Astrocyte (in vitro differentiated cells and primary cell): ENCODE measurements at regions not wholly inside any gene's neighbourhood (a gene's known extent, or its start where the extent isn't known, plus 50 kb on each side); places are given as distances from the start of the nearest gene placed in this dataset.
"Not testable (repeated sequence)": the region's sequence is repeated elsewhere in the genome, so short reads cannot be mapped to it uniquely, and the experiment has no call there.

Experiments used
- DNase-seq: peaks from one replicate; pipeline ENCODE4 v3.0.0-alpha.2; 2010; ENCODE audit warnings: low read depth
- FAIRE-seq: peaks from 2 replicates; lab custom pipeline; 2011; peaks lifted over from hg19 to GRCh38; lab: Jason Lieb, UNC
- H2AFZ ChIP-seq: 2 replicates; pipeline ENCODE4 v1.6.0; 2012; ENCODE audit warnings: low read depth, low read length, inconsistent platforms
- H3K27ac ChIP-seq: 2 replicates; pipeline ENCODE4 v1.5.1; 2011; ENCODE audit warnings: low read depth, low read length, inconsistent platforms
- H3K27me3 ChIP-seq: 2 replicates; pipeline ENCODE4 v1.6.0; 2011; ENCODE audit warnings: low read length, inconsistent platforms; ENCODE audit not compliant: insufficient read depth
- H3K36me3 ChIP-seq: 2 replicates; pipeline ENCODE4 v1.5.1; 2011; ENCODE audit warnings: low read length, inconsistent platforms; ENCODE audit not compliant: insufficient read depth
- H3K4me1 ChIP-seq: 2 replicates; pipeline ENCODE4 v1.5.1; 2011; ENCODE audit warnings: low read length, inconsistent platforms; ENCODE audit not compliant: insufficient read depth
- H3K4me2 ChIP-seq: 2 replicates; pipeline ENCODE4 v1.6.0; 2012; ENCODE audit warnings: low read length, inconsistent platforms
- H3K4me3 ChIP-seq: 2 replicates; pipeline ENCODE4 v1.5.1; 2011; ENCODE audit warnings: low read depth, mild to moderate bottlenecking, low read length, inconsistent platforms; ENCODE audit not compliant: insufficient read depth
- H3K79me2 ChIP-seq: 2 replicates; pipeline ENCODE4 v1.6.0; 2012; ENCODE audit warnings: mild to moderate bottlenecking, low read length, inconsistent platforms; ENCODE audit not compliant: insufficient read depth
- H3K9ac ChIP-seq: 2 replicates; pipeline ENCODE4 v1.6.0; 2012; ENCODE audit warnings: mild to moderate bottlenecking, low read length, inconsistent platforms
- H3K9me3 ChIP-seq: 2 replicates; pipeline ENCODE4 v1.5.1; 2012; ENCODE audit warnings: low read depth, mild to moderate bottlenecking, low read length, inconsistent platforms; ENCODE audit not compliant: insufficient read depth
- H4K20me1 ChIP-seq: 2 replicates; pipeline ENCODE4 v1.6.0; 2012; ENCODE audit warnings: low read length, inconsistent platforms; ENCODE audit not compliant: insufficient read depth
- H3K27ac Mint-ChIP-seq: one replicate; pipeline ENCODE4 v1.8.0; 2021; ENCODE audit warnings: mild to moderate bottlenecking, mixed read lengths; ENCODE audit not compliant: unreplicated experiment
- H3K27me3 Mint-ChIP-seq: one replicate; pipeline ENCODE4 v1.8.0; 2021; ENCODE audit warnings: low read depth, mixed read lengths; ENCODE audit not compliant: unreplicated experiment
- H3K36me3 Mint-ChIP-seq: one replicate; pipeline ENCODE4 v1.8.0; 2021; ENCODE audit warnings: low read depth, mixed read lengths; ENCODE audit not compliant: unreplicated experiment
- H3K4me1 Mint-ChIP-seq: one replicate; pipeline ENCODE4 v1.8.0; 2021; ENCODE audit warnings: low read depth, mixed read lengths; ENCODE audit not compliant: unreplicated experiment
- H3K4me3 Mint-ChIP-seq: one replicate; pipeline ENCODE4 v1.8.0; 2021; ENCODE audit warnings: mild to moderate bottlenecking, moderate library complexity, mixed read lengths; ENCODE audit not compliant: unreplicated experiment
- H3K9me3 Mint-ChIP-seq: one replicate; pipeline ENCODE4 v1.8.0; 2021; ENCODE audit warnings: mild to moderate bottlenecking, mixed read lengths; ENCODE audit not compliant: unreplicated experiment
- EZH2 ChIP-seq: IDR thresholded peaks from 2 replicates; pipeline ENCODE4 v1.6.1; 2012; ENCODE audit warnings: mild to moderate bottlenecking, low read length, inconsistent platforms; ENCODE audit not compliant: insufficient read depth
- TF ChIP-seq, protein P1 (sequence below): IDR thresholded peaks from 2 replicates; pipeline ENCODE4 v1.5.1; 2011; ENCODE audit warnings: low read depth, mild to moderate bottlenecking, inconsistent platforms, low read length, moderate library complexity; ENCODE audit not compliant: insufficient read depth

DNA sequence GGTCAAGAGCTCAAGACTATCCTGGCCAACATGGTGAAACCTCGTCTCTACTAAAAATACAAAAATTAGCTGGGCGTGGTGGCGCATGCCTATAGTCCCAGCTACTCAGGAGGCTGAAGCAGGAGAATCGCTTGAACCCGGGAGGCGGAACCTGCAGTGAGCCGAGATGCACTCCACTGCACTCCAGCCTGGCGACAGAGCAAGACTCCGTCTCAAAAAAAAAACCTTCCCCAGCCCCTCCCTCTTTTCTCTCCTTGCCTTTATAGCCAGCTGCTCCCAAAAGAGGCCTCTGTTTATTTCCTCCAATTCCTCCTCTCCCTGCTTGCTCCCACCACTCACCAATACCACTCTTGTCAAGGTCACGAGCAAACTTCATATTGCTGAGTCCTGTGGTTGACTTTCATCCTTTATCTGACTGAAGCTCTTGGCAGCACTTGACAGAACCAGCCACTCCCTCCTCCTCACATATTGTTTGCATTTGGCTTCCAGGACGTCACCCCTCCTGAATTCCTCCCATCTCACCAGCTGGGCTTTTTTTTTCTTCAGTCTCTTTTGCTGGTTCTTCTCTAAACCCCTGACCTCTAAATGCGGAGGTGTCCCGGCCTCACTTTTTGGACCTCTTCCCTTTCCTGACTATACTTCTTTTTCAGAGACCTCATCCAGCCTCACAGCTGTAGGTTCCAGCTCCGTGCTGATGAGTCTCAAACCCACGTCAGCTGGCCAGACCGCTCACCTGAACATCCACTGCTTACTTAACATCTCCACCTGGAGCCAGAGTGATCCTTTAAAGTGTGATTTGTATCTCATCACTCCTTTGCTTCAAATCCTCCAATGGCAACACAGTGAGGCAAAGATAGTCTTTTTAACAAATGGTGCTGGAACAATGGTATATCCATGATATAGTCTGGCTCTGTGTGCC lies 84.6 kb upstream of the CAB39 start:
- Histone ChIP-seq H4K20me1 (no peaks in the 10 kb centered on the region), H3K79me2 (no peaks in the 10 kb centered on the region), H3K4me2 (peak overlapping the region; percentile 40), H2AFZ (peak overlapping the region; percentile 50), H3K9me3 (no peaks in the 10 kb centered on the region), H3K27ac (no peak overlapping the region), H3K4me1 (peaks cover 6% of the 10 kb centered on the region), H3K36me3 (no peaks in the 10 kb centered on the region), H3K27me3 (no peaks in the 10 kb centered on the region), H3K9ac (no peak overlapping the region), H3K4me3 (no peak overlapping the region)
- DNase-seq (peak; percentile 78), FAIRE-seq (no peak)
- H3K27ac Mint-ChIP-seq, result no peak overlapping the region
- TF ChIP-seq, protein P1, sequence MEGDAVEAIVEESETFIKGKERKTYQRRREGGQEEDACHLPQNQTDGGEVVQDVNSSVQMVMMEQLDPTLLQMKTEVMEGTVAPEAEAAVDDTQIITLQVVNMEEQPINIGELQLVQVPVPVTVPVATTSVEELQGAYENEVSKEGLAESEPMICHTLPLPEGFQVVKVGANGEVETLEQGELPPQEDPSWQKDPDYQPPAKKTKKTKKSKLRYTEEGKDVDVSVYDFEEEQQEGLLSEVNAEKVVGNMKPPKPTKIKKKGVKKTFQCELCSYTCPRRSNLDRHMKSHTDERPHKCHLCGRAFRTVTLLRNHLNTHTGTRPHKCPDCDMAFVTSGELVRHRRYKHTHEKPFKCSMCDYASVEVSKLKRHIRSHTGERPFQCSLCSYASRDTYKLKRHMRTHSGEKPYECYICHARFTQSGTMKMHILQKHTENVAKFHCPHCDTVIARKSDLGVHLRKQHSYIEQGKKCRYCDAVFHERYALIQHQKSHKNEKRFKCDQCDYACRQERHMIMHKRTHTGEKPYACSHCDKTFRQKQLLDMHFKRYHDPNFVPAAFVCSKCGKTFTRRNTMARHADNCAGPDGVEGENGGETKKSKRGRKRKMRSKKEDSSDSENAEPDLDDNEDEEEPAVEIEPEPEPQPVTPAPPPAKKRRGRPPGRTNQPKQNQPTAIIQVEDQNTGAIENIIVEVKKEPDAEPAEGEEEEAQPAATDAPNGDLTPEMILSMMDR, result no peak
- TF ChIP-seq EZH2, result no peak
- H3K9me3 Mint-ChIP-seq, result peaks cover 8% of the 10 kb centered on the region
- no peaks in the 10 kb centered on the region for H3K4me1 Mint-ChIP-seq
- H3K4me3 Mint-ChIP-seq, result no peak overlapping the region
- peaks cover 6% of the 10 kb centered on the region for H3K27me3 Mint-ChIP-seq
- no peaks in the 10 kb centered on the region for H3K36me3 Mint-ChIP-seq

DNA sequence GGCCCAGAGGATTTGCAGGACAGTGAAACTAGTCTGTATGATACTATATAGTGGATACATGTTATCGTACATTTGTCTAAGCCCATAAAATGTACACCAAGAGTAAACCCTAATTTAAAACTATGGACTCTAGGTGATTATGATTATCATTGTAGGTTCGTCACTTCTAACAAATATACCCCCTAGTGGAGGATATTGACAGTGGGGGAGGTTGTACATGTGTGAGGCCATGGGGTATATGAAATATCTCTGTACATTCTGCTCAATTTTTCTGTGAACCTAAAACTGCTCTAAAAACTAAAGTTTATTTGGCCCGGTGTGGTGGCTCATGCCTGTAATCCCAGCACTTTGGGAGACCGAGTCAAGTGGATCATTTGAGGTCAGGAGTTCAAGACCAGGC lies 81.2 kb upstream of the CAB39 start:
- no peak for FAIRE-seq
- H3K4me1 ChIP-seq, result peaks cover 6% of the 10 kb centered on the region
- DNase-seq, result no peak
- Mint-ChIP-seq H3K9me3 (no peaks in the 10 kb centered on the region), H3K4me3 (no peak overlapping the region), H3K36me3 (no peaks in the 10 kb centered on the region), H3K4me1 (no peaks in the 10 kb centered on the region), H3K27me3 (no peaks in the 10 kb centered on the region), H3K27ac (no peak overlapping the region)
- no peak overlapping the region for H2AFZ ChIP-seq
- no peak overlapping the region for H3K27ac ChIP-seq
- H3K4me2 ChIP-seq, result no peak overlapping the region
- no peaks in the 10 kb centered on the region for H3K9me3 ChIP-seq
- no peaks in the 10 kb centered on the region for H3K36me3 ChIP-seq
- no peaks in the 10 kb centered on the region for H3K79me2 ChIP-seq
- H3K27me3 ChIP-seq, result no peaks in the 10 kb centered on the region
- H3K9ac ChIP-seq, result no peak overlapping the region
- no peak for TF ChIP-seq EZH2
- TF ChIP-seq, protein P1, result no peak
- H4K20me1 ChIP-seq, result no peaks in the 10 kb centered on the region
- H3K4me3 ChIP-seq, result no peak overlapping the region

DNA sequence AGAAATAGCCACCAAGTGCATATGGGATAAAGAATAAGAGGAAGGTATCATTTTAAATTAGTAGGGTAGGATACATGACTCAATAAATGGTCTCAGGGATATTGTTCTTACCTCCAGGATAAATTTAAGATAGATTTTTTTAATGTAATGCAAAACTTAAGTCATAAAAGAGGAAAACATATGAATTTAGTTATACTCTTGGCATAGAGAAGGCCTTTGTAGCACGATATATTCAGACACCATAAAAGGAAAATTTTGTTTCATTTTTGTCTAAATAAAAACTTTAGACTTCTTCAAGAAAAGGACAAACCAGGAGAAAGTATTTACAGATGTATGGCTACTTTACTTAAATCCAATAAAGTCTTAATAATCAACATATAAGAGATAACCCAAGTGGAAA lies 78.5 kb upstream of the CAB39 start:
- FAIRE-seq (no peak), DNase-seq (no peak)
- H3K4me2 ChIP-seq, result no peak overlapping the region
- H3K9me3 Mint-ChIP-seq, result no peaks in the 10 kb centered on the region
- no peaks in the 10 kb centered on the region for H3K4me1 ChIP-seq
- no peaks in the 10 kb centered on the region for H3K27me3 ChIP-seq
- no peaks in the 10 kb centered on the region for H3K4me1 Mint-ChIP-seq
- no peak overlapping the region for H3K27ac ChIP-seq
- H3K9me3 ChIP-seq, result no peaks in the 10 kb centered on the region
- H4K20me1 ChIP-seq, result no peaks in the 10 kb centered on the region
- no peaks in the 10 kb centered on the region for H3K27me3 Mint-ChIP-seq
- TF ChIP-seq, protein P1, result no peak
- no peak for TF ChIP-seq EZH2
- no peak overlapping the region for H3K9ac ChIP-seq
- no peak overlapping the region for H3K4me3 ChIP-seq
- H2AFZ ChIP-seq, result no peak overlapping the region
- no peak overlapping the region for H3K4me3 Mint-ChIP-seq
- no peaks in the 10 kb centered on the region for H3K36me3 ChIP-seq
- H3K36me3 Mint-ChIP-seq, result no peaks in the 10 kb centered on the region
- no peak overlapping the region for H3K27ac Mint-ChIP-seq
- H3K79me2 ChIP-seq, result no peaks in the 10 kb centered on the region

DNA sequence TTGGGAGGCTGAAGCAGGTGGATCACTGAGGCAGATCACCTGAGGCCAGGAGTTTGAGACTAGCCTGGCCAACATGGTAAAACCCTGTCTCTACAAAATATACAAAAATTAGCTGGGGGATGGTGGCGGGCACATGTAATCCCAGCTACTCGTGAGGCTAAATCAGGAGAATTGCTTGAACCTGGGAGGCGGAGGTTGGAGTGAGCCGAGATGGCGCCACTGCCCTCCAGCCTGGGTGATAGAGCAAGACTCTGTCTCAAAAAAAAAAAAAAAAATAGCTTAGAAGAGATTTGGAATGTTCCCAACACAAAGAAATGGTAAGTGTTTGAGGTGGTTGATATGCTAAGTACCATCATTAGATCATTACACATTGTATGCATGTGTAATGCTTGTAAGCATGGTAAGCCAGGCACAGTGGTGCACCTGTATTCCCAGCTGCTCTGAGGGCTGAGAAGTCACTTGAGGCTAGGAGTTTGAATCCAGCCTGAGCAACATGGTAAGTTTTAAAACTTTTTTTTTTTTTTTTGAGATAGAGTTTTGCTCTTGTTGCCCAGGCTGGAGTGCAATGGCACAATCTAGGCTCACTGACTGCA lies 77.8 kb upstream of the CAB39 start:
- H3K4me3 Mint-ChIP-seq, H2AFZ ChIP-seq, DNase-seq, H3K9me3 ChIP-seq, H3K9ac ChIP-seq, H3K27me3 Mint-ChIP-seq, H3K36me3 ChIP-seq, FAIRE-seq, H3K4me1 ChIP-seq, H3K36me3 Mint-ChIP-seq, H3K27ac Mint-ChIP-seq, H4K20me1 ChIP-seq, H3K27me3 ChIP-seq, H3K9me3 Mint-ChIP-seq, H3K4me1 Mint-ChIP-seq, H3K4me3 ChIP-seq, H3K4me2 ChIP-seq, H3K27ac ChIP-seq, H3K79me2 ChIP-seq: not testable (repeated sequence)
